Upper lobe of left lung (tissue), 4 donors: ENCODE measurements at regions not wholly inside any gene's neighbourhood (a gene's known extent, or its start where the extent isn't known, plus 50 kb on each side); places are given as distances from the start of the nearest gene placed in this dataset.

ENCODE experiments used
- CTCF ChIP-seq, 6 experiments: fragments of 450-650 bp in 4 of 6; fragments of 200-600 bp in 2 of 6; sonication (generic) in 2 of 6; IDR thresholded peaks; one replicate each; pipeline ENCODE4 v1.5.1; 2016 to 2019; ENCODE audit warnings: antibody characterized with exemption in 6 of 6
- POLR2A ChIP-seq, 4 donors: fragments of 450-650 bp; IDR thresholded peaks; one replicate each; pipeline ENCODE4 v1.5.1; 2016 to 2017; ENCODE audit warnings: antibody characterized with exemption in 4 of 4, mild to moderate bottlenecking in 2 of 4
- POLR2AphosphoS5 ChIP-seq, 2 donors: sonication (generic); formaldehyde crosslinking; IDR thresholded peaks; one replicate each; pipeline ENCODE4 v1.5.1; 2017; ENCODE audit warnings: antibody characterized with exemption in 2 of 2

- TF ChIP-seq CTCF (IDR thresholded peaks at IDR 0.05) (no peak), POLR2A (IDR thresholded peaks at IDR 0.05) (no peak), POLR2AphosphoS5 (IDR thresholded peaks at IDR 0.05) (no peak)
Measured at GRCh38 chr20:60292001-60292520, 333.8 kb downstream of the CDH26 start.
